ENCODE measurements at regions not wholly inside any gene's neighbourhood (a gene's known extent, or its start where the extent isn't known, plus 50 kb on each side); places are given as distances from the start of the nearest gene placed in this dataset.

DNA sequence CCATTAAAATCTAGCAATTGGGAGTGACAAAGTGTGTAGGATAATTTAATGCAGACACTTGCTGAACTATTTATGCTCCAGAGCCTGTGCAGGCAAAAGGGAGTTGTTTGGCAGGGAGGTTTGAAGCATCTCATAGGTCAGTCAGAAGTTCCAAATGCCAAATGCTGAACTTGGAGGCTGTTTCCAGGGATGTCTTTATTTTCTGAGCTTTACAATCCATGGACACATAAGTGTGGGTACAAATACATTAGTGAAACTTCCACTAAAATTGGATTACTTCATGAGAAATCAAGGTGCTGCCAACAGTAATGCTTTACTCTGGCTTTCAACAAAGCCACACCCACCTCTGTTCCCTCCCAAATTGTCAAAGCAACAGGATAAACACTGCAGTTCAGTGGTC is 422.1 kb upstream of the SETBP1 start (continued):
- TF ChIP-seq POU6F1 (CRISPR knock-in tag; IDR thresholded peaks at IDR 0.05; ENCODE audit: borderline replicate concordance, low read depth) (no peak), ZFP3 (CRISPR knock-in tag; IDR thresholded peaks at IDR 0.05) (no peak), ZNF565 (CRISPR knock-in tag; conservative IDR thresholded peaks at IDR 0.05; ENCODE audit: low read depth) (no peak)

- no peak for ATAC-seq
- no peak for TF ChIP-seq ZFP30 (CRISPR knock-in tag; IDR thresholded peaks at IDR 0.05)
- TF ChIP-seq ZNF70 (CRISPR knock-in tag; IDR thresholded peaks at IDR 0.05): no peak
- TF ChIP-seq, protein P1, sequence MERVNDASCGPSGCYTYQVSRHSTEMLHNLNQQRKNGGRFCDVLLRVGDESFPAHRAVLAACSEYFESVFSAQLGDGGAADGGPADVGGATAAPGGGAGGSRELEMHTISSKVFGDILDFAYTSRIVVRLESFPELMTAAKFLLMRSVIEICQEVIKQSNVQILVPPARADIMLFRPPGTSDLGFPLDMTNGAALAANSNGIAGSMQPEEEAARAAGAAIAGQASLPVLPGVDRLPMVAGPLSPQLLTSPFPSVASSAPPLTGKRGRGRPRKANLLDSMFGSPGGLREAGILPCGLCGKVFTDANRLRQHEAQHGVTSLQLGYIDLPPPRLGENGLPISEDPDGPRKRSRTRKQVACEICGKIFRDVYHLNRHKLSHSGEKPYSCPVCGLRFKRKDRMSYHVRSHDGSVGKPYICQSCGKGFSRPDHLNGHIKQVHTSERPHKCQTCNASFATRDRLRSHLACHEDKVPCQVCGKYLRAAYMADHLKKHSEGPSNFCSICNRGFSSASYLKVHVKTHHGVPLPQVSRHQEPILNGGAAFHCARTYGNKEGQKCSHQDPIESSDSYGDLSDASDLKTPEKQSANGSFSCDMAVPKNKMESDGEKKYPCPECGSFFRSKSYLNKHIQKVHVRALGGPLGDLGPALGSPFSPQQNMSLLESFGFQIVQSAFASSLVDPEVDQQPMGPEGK (CRISPR knock-in tag; IDR thresholded peaks at IDR 0.05; ENCODE audit: borderline replicate concordance): no peak
- no peak for TF ChIP-seq ZFP3 (CRISPR knock-in tag; IDR thresholded peaks at IDR 0.05)
- TF ChIP-seq, protein P2, sequence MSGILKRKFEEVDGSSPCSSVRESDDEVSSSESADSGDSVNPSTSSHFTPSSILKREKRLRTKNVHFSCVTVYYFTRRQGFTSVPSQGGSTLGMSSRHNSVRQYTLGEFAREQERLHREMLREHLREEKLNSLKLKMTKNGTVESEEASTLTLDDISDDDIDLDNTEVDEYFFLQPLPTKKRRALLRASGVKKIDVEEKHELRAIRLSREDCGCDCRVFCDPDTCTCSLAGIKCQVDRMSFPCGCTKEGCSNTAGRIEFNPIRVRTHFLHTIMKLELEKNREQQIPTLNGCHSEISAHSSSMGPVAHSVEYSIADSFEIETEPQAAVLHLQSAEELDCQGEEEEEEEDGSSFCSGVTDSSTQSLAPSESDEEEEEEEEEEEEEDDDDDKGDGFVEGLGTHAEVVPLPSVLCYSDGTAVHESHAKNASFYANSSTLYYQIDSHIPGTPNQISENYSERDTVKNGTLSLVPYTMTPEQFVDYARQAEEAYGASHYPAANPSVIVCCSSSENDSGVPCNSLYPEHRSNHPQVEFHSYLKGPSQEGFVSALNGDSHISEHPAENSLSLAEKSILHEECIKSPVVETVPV (CRISPR knock-in tag; IDR thresholded peaks at IDR 0.05): no peak
- no peak for TF ChIP-seq ARNTL (CRISPR knock-in tag; IDR thresholded peaks at IDR 0.05; ENCODE audit: borderline replicate concordance, low read depth)
- no peak for TF ChIP-seq CREB5 (CRISPR knock-in tag; IDR thresholded peaks at IDR 0.05; ENCODE audit: low read depth)
- TF ChIP-seq PPARA (CRISPR knock-in tag; IDR thresholded peaks at IDR 0.05; ENCODE audit: borderline replicate concordance): no peak
- no peak for TF ChIP-seq CSDC2 (CRISPR knock-in tag; IDR thresholded peaks at IDR 0.05)
- no peak for TF ChIP-seq GLIS3 (CRISPR knock-in tag; IDR thresholded peaks at IDR 0.05)
Measured at GRCh38 chr18:44259610-44260009, 421.1 kb upstream of the SETBP1 start.

GRCh38 chr18:44265437-44265836 is 415.3 kb upstream of the SETBP1 start:
- TF ChIP-seq POU6F1 (CRISPR knock-in tag; IDR thresholded peaks at IDR 0.05; ENCODE audit: borderline replicate concordance, low read depth) (no peak), PPARA (CRISPR knock-in tag; IDR thresholded peaks at IDR 0.05; ENCODE audit: borderline replicate concordance) (no peak), ZC3H10 (CRISPR knock-in tag; IDR thresholded peaks at IDR 0.05) (no peak), ZNF565 (CRISPR knock-in tag; conservative IDR thresholded peaks at IDR 0.05; ENCODE audit: low read depth) (no peak), TCF4 (CRISPR knock-in tag; IDR thresholded peaks at IDR 0.05; ENCODE audit: borderline replicate concordance) (no peak), BACH2 (CRISPR knock-in tag; IDR thresholded peaks at IDR 0.05; ENCODE audit: borderline replicate concordance) (no peak), ZFP30 (CRISPR knock-in tag; IDR thresholded peaks at IDR 0.05) (no peak)
- TF ChIP-seq, protein P1 (CRISPR knock-in tag; IDR thresholded peaks at IDR 0.05; ENCODE audit: borderline replicate concordance): no peak
- no peak for ATAC-seq

GRCh38 chr18:44273298-44273697 is 407.4 kb upstream of the SETBP1 start:
- TF ChIP-seq, protein P1 (CRISPR knock-in tag; IDR thresholded peaks at IDR 0.05; ENCODE audit: borderline replicate concordance): no peak
- no peak for TF ChIP-seq ZNF70 (CRISPR knock-in tag; IDR thresholded peaks at IDR 0.05)
- TF ChIP-seq ZFP30 (CRISPR knock-in tag; IDR thresholded peaks at IDR 0.05): no peak
- TF ChIP-seq RARB (CRISPR knock-in tag; IDR thresholded peaks at IDR 0.05): no peak
- TF ChIP-seq TCF4 (CRISPR knock-in tag; IDR thresholded peaks at IDR 0.05; ENCODE audit: borderline replicate concordance): no peak
- TF ChIP-seq, protein P2 (CRISPR knock-in tag; IDR thresholded peaks at IDR 0.05): no peak
- no peak for TF ChIP-seq ZNF8 (CRISPR knock-in tag; IDR thresholded peaks at IDR 0.05)
- TF ChIP-seq PPARA (CRISPR knock-in tag; IDR thresholded peaks at IDR 0.05; ENCODE audit: borderline replicate concordance): no peak
- ATAC-seq: no peak

All from SK-N-SH treated with all-trans-retinoic acid at 6 μM for 48 hours (cell line).